ENCODE measurements at regions not wholly inside any gene's neighbourhood (a gene's known extent, or its start where the extent isn't known, plus 50 kb on each side); places are given as distances from the start of the nearest gene placed in this dataset.

DNA sequence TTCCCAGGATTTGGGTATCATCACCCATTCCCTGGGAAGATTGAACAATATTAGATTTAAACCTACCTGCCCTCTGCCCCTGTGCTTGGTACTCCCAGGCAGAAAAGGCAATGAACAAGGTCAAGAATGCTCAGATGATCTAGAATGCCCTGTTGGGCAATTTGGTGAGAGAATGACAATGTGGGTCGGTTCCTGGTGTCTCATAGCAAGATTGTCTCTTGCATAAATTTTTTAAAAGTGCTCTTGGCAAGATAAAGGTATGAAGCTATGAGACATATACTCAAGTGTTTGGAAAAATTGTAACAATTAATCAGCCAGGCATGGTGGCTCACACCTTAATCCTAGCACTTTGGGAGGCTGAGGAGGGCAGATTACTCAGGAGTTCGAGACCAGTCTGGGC lies 86.0 kb upstream of the OTX2 start:
- DNase-seq (ENCODE audit: low read depth): no peak
- no peak overlapping the region for H3K4me3 ChIP-seq (ENCODE audit: low read length)
- TF ChIP-seq, protein P1, sequence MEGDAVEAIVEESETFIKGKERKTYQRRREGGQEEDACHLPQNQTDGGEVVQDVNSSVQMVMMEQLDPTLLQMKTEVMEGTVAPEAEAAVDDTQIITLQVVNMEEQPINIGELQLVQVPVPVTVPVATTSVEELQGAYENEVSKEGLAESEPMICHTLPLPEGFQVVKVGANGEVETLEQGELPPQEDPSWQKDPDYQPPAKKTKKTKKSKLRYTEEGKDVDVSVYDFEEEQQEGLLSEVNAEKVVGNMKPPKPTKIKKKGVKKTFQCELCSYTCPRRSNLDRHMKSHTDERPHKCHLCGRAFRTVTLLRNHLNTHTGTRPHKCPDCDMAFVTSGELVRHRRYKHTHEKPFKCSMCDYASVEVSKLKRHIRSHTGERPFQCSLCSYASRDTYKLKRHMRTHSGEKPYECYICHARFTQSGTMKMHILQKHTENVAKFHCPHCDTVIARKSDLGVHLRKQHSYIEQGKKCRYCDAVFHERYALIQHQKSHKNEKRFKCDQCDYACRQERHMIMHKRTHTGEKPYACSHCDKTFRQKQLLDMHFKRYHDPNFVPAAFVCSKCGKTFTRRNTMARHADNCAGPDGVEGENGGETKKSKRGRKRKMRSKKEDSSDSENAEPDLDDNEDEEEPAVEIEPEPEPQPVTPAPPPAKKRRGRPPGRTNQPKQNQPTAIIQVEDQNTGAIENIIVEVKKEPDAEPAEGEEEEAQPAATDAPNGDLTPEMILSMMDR (conservative IDR thresholded peaks at IDR 0.05; ENCODE audit: low read length): no peak

DNA sequence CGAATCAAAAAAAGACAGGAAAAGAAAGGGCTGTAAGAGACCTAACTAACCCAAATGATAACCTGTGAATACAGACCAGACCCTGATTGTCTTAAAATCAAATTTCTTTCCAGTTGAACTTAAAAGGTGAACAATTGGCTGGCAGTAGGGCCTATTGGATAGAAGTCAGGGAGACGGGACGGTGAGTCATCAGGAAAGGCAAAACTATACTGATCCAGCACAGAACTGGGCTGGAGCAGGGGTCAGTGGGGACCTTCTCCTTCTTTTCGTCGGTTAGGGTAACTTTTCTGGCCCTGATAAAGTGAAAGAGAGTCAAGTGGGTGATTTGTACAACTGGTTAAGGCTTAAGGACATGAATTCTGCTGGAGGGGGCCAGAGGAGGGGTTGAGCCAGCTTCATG lies 84.9 kb upstream of the OTX2 start:
- no peak overlapping the region for H3K4me3 ChIP-seq (ENCODE audit: low read length)

DNA sequence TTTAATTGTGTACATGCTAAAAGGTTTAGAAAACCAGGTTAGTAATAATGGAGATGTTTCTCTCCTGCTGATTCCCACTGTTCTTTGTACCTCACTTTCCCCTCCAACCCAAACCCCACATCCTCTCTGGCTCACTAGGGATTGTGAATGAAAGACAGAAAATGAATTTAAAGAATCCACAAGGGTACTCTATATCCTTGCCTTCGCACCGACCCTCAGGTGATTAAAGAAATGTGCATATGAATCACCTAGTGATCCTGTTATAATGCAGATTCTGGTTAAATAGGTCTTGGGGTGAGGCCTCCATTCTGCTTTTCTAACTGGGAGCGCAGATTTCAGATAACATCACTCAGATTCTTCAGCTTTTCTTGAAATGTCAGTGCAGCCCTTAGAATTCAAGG lies 84.3 kb upstream of the OTX2 start:
- TF ChIP-seq, protein P1 (conservative IDR thresholded peaks at IDR 0.05; ENCODE audit: low read length): no peak
- no peak overlapping the region for H3K4me3 ChIP-seq (ENCODE audit: low read length)
- no peak for DNase-seq (ENCODE audit: low read depth)

More for the DNA sequence above, 84.9 kb upstream of the OTX2 start:
- DNase-seq (ENCODE audit: low read depth): no peak
- TF ChIP-seq, protein P1 (conservative IDR thresholded peaks at IDR 0.05; ENCODE audit: low read length): no peak

DNA sequence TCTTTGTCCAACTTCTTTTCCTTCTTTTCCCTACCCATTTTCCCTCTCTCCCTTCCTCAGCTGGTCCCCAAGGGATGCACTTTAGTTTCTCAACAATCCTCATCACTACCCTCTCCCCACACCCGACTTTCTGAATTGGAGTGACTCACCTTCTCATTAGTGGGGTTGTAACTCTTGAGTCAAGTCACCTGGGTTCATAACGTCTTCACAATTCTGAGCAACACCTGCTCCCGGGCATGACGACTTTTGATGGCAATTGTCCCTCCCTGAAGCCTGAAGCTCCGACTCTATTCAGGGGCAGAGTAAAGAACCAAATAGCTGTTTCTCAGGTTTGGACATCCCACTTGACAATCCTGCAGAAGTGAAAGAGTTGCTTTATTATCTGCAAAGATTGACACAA lies 82.7 kb upstream of the OTX2 start:
- TF ChIP-seq, protein P1 (conservative IDR thresholded peaks at IDR 0.05; ENCODE audit: low read length): no peak
- no peak for DNase-seq (ENCODE audit: low read depth)
- no peak overlapping the region for H3K4me3 ChIP-seq (ENCODE audit: low read length)

DNA sequence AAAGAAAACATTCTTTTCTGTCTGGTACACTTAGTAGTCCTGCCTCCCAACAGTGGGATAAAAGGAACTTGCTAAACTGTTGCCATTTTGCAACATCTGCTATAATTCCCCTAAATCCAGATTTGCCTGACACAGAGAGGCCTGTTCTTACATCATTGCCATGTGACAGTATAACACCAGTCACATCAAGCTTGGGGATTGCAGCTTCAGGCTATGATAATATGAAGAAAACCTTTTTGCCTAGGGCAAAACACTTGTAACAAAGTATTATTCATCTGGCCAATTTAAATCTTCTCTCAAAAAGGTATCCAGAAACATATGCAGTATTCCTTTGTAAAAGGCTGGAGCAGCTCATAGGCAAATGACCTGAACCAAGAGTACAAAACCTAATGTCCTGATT lies 80.9 kb upstream of the OTX2 start:
- no peak overlapping the region for H3K4me3 ChIP-seq (ENCODE audit: low read length)
- TF ChIP-seq, protein P1 (conservative IDR thresholded peaks at IDR 0.05; ENCODE audit: low read length): no peak
- no peak for DNase-seq (ENCODE audit: low read depth)

DNA sequence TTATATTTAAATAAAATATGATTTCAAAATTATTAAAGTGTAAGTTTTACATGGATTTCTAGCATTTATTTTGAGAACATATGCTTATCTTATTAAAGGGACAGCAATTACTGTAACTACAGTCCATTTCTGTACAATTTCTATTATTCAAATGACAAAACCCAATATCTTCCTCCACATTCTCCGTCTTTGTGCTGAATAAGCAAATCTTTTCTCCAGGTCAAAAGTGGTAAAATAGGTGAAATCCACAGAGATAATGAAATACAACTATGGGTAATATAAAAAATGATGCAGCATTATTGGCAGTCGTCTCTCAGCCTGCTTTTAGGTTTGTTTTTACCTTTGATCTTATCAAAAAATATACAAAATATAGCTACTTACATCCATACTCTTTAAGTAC lies 79.4 kb upstream of the OTX2 start:
- no peak for DNase-seq (ENCODE audit: low read depth)
- no peak overlapping the region for H3K4me3 ChIP-seq (ENCODE audit: low read length)
- TF ChIP-seq, protein P1 (conservative IDR thresholded peaks at IDR 0.05; ENCODE audit: low read length): no peak

DNA sequence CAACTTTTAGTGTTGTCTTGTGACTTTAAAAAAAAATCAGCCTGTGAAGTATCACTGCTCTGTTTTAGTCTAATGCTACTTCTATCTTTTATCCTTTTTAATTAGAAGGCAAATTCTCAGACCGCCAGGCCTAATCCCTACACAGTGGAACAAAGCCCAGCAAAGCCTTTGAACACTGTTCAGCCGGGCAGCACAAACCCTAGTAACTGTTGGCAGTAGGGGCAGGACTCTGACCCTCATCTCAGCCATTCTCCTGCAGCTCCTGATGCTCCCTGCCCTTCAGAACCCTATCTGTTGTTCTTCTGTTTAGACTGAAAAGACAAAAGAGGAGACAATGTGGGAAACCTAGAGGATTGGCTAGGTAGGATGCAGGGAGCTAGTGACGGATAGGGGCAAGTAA lies 78.0 kb upstream of the OTX2 start:
- TF ChIP-seq, protein P1 (conservative IDR thresholded peaks at IDR 0.05; ENCODE audit: low read length): no peak
- DNase-seq (ENCODE audit: low read depth): no peak
- no peak overlapping the region for H3K4me3 ChIP-seq (ENCODE audit: low read length)
